Epithelial cell of esophagus (primary cell): ENCODE measurements at regions not wholly inside any gene's neighbourhood (a gene's known extent, or its start where the extent isn't known, plus 50 kb on each side); places are given as distances from the start of the nearest gene placed in this dataset.

ENCODE experiments used
- DNase-seq: peaks from one replicate; pipeline ENCODE4 v3.0.0; 2010; ENCODE audit warnings: low read depth
- H3K4me3 ChIP-seq: 2 replicates; pipeline ENCODE4 v1.5.1; 2011; ENCODE audit warnings: mild to moderate bottlenecking, low read length, control low read depth
- CTCF ChIP-seq: IDR thresholded peaks from 2 replicates; pipeline ENCODE4 v1.5.1; 2011; ENCODE audit warnings: low read depth, mild to moderate bottlenecking, low read length, control low read depth, inconsistent platforms; ENCODE audit not compliant: insufficient read depth; ENCODE audit errors: missing control alignments

- no peak for TF ChIP-seq CTCF
- no peak overlapping the region for H3K4me3 ChIP-seq
- DNase-seq: no peak
Measured at GRCh38 chr7:145884716-145885514, 231.7 kb upstream of the CNTNAP2 start.

GRCh38 chr7:145876376-145876775, 240.2 kb upstream of the CNTNAP2 start:
- H3K4me3 ChIP-seq: no peak overlapping the region
- TF ChIP-seq CTCF: no peak
- no peak for DNase-seq

GRCh38 chr7:145875267-145875666, 241.3 kb upstream of the CNTNAP2 start:
- no peak for DNase-seq
- H3K4me3 ChIP-seq: no peak overlapping the region
- TF ChIP-seq CTCF: no peak

- H3K4me3 ChIP-seq: no peak overlapping the region
- no peak for TF ChIP-seq CTCF
- no peak for DNase-seq
Measured at GRCh38 chr7:145868935-145869334, 247.7 kb upstream of the CNTNAP2 start.

- no peak for DNase-seq
- no peak for TF ChIP-seq CTCF
Measured at GRCh38 chr7:145862212-145862611, 254.4 kb upstream of the CNTNAP2 start.

GRCh38 chr7:145860809-145861208, 255.8 kb upstream of the CNTNAP2 start:
- no peak for TF ChIP-seq CTCF
- no peak overlapping the region for H3K4me3 ChIP-seq
- DNase-seq: no peak

More at GRCh38 chr7:145862212-145862611, 254.4 kb upstream of the CNTNAP2 start:
- no peak overlapping the region for H3K4me3 ChIP-seq

- TF ChIP-seq CTCF: no peak
- no peak overlapping the region for H3K4me3 ChIP-seq
- DNase-seq: no peak
Measured at GRCh38 chr7:145850636-145851035, 266.0 kb upstream of the CNTNAP2 start.
